Right renal pelvis (tissue), 4 donors: ENCODE measurements at regions not wholly inside any gene's neighbourhood (a gene's known extent, or its start where the extent isn't known, plus 50 kb on each side); places are given as distances from the start of the nearest gene placed in this dataset.
A peak's percentile ranks its signal among the peaks of the same experiment; 100 is the strongest.

Experiments used
- DNase-seq, 4 donors: peaks; one replicate each; pipeline ENCODE4 v3.0.0-alpha.2; 2013; ENCODE audit warnings: low read depth in 4 of 4, low spot score in 3 of 4, missing footprints in 1 of 4

DNA sequence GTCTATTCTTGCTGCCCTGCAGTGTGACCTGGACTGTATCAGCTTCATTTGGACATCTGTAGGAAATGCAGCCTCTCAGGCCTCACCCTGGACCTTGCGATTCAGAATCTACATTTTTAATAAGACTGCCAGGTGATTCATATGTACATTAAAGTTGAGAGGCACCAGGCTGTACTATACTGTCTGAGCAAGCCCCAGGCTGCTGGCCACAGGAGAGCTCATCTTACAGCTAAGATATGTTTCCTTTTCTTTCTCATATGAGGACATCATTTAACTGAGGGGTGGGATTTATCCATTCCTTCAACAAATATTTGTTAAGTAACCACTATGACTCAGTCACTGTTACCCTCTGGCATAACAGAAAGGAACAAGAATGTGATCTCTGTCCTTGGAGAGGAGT, 78.2 kb upstream of the GCFC2 start:
- DNase-seq, result no peak

DNA sequence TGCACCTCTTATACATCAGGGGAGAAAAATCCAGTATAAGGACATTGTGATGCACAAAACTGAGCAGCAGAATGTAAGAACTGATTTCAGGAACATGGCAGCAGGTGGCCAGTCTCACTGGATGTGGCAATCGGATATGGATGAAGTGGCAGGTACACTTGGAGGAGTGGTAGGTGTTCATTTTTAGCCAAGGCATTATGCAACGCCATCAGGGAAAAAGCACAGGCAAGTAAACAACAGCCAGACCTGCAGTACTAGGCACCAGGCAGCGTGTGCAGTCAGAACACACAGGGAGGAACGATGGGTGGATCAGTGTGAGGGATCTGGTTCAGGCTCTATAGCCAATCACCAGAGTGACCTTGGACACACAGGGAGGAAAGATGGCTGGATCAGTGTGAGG, 77.4 kb upstream of the GCFC2 start:
- DNase-seq, result no peak

DNA sequence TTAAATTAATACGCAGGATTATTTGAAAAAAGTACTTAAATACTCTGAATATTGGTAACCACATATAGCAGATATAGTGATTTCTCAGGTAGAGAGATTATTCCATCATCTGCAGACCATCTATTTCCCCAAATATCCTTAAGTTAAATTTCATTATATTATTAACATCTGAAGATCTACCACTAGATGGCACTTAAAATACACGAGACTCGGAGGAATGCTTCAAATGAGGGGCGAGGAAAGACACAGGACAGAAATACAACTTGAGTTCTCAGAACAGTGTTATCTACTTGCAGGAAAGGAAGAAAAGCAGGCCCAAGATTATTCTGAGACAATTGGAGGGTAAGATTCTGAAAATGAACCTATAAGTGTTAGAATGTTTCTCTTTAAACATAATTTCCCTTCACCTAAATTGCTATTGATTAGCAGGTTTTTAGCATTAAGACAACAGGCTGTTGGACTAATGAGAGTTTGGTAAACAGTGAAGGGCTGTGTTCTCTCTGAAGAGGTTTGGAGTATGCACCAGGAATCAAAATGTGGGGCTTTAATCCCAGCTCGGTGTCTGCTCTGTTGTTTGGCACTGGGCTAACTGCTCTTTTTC, 76.9 kb upstream of the GCFC2 start:
- DNase-seq, result peak in 2 of 4 donors; percentile 20 to 23

DNA sequence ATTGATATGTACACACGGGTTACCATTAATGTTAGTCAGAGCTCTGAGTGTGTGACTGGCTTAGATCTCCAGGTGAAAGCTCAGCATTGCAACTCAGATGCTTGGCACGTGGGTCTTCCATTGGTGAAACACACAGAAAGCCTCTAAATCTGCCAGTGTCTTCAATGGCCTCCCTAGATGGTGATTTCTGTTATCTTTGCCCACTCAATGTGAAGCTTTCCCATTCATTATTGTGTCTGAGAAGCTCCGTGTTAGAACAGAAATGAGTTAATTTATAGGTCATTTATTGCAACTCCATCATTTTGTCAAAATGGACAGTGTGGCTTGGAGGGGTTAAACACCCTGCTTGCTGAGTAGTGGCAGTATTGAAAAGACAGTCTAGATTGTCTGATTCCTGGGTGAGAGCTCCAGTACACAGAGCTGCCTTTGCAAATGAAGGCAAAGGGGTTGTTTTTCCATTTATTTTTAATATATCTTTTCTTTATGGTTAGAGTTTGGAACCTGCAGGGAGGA, 64.7 kb upstream of the GCFC2 start:
- no peak for DNase-seq

DNA sequence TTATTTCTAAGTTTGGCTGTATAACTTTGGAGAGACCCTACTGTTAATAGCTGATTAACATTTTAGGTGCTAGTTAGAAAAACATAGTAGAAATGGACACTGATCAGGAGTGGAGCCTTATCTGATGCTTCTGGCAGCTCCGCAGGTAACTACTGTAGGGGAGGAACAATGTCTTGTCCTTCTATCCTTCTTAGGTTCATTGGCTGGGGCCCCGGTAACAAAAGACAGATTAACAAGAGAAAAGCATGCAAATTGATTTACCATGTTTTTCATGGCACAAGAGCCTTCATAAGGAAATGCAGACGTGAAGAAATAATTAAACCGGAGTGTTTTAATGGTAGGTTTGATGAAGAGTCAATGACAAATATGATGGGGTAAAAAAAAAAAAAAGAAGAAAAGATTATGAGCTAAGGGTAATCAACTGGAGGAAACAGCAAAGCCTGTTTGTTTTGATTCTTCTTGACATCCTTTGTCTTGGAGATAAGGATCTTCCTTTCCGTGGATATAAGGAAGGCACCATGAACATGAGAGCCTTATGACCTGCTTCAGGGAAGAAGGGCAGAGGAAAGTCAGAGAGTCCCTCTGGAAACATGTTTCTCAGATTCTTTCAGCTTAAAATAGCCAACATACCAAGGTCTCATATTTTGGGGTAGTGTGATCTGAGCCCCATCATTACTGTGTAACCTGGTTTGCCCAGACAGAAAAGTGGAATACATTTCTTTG, 62.4 kb upstream of the GCFC2 start:
- no peak for DNase-seq

DNA sequence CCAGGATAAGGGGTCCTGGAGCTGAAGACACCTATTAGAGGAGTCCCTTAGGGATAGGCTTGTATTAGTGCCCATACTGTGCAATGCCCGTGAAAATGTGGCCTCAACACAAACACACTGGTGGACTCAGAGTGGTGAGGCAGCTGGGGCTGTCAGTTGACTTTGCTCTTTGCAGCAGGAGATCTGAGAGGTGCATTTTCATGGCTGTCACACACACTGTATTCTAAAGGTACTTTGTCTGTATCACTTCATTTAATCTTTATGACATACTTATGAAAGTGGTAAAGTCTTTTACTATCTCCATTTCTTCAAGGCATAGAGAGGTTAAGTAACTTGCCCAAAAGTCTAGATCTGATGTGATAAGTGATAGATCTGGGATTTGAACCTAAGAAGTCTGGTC, 55.1 kb upstream of the GCFC2 start:
- no peak for DNase-seq

DNA sequence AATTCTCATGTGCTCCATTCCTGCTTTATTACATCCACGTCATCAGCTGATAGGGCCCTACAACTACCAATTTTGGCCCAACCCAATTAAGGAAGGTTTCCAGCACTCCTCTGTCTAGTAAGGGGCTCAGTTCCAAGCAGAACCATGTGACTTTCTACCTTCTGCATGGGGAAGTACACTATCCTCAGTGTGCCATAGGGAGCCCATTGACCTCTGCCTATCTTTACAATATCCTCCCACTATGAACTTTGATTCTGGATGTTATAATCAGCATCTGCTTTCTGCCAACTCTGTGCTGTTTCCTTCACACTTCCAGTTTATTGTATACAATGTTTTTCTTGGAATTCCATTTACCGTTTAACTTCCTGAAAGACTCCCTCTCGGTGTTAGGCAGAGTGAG, 53.9 kb upstream of the GCFC2 start:
- DNase-seq, result no peak
